GM12874 (cell line): ENCODE measurements at regions not wholly inside any gene's neighbourhood (a gene's known extent, or its start where the extent isn't known, plus 50 kb on each side); places are given as distances from the start of the nearest gene placed in this dataset.

Experiments
- TF ChIP-seq, protein P1 (sequence below): IDR thresholded peaks from 2 replicates; pipeline ENCODE4 v1.5.1; 2011; ENCODE audit warnings: low read depth, mild to moderate bottlenecking, control low read depth, low read length, moderate library complexity; ENCODE audit not compliant: insufficient read depth

DNA sequence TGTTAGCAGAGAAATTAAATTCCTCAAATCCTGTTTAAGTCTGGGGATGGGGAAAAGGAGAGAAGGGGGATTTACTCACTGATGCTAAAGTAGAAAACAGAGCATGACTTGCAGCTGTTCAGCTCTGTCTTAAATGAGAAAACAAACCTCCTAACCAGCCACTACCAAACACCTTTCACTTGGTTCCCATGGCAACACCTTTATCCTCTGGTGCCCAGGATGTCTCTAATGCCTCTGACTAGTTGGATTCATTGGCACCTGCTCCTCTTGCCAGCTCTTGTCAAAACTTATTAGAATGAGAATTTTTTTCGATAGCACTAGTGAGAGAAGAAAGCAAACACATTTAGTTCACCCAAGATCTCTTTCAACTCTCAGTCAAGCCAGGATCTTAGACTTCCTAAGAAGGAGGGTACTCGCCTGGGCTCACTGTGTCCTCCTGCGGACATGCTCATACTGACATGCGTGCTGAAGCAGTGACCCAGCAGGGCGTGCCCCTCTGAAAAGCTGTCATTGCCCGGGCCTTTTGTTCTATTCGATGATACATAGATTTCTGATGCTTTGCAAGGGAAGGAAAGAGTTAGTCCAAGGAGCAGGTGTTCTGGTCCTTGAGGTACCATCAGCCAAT is 656.0 kb upstream of the CELF4 start:
- TF ChIP-seq, protein P1, sequence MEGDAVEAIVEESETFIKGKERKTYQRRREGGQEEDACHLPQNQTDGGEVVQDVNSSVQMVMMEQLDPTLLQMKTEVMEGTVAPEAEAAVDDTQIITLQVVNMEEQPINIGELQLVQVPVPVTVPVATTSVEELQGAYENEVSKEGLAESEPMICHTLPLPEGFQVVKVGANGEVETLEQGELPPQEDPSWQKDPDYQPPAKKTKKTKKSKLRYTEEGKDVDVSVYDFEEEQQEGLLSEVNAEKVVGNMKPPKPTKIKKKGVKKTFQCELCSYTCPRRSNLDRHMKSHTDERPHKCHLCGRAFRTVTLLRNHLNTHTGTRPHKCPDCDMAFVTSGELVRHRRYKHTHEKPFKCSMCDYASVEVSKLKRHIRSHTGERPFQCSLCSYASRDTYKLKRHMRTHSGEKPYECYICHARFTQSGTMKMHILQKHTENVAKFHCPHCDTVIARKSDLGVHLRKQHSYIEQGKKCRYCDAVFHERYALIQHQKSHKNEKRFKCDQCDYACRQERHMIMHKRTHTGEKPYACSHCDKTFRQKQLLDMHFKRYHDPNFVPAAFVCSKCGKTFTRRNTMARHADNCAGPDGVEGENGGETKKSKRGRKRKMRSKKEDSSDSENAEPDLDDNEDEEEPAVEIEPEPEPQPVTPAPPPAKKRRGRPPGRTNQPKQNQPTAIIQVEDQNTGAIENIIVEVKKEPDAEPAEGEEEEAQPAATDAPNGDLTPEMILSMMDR, result no peak

GRCh38 chr18:38198956-38199355 is 633.4 kb upstream of the CELF4 start:
- TF ChIP-seq, protein P1, result no peak

GRCh38 chr18:38198526-38198925 is 632.9 kb upstream of the CELF4 start:
- TF ChIP-seq, protein P1, result no peak

DNA sequence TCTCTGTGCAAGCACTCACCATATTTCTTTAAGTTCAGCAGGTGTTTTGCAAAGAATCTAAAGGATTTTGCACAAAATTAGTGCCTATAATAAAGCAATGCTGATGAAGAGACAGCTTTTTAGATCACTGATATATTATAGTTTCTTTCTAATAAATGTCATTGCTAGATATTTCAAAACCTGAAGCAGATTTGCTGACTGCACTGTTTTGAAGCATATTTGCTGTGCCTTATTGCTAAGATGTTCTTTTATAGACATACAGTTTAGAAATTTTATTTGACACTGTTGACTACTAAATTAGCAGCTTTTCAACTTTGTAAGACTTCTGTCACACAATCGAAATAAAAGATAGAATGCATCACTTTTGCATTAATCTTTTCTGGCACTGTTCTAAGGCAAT is 620.9 kb upstream of the CELF4 start:
- TF ChIP-seq, protein P1, result no peak

GRCh38 chr18:38174594-38174993 is 609.0 kb upstream of the CELF4 start:
- TF ChIP-seq, protein P1, result no peak

DNA sequence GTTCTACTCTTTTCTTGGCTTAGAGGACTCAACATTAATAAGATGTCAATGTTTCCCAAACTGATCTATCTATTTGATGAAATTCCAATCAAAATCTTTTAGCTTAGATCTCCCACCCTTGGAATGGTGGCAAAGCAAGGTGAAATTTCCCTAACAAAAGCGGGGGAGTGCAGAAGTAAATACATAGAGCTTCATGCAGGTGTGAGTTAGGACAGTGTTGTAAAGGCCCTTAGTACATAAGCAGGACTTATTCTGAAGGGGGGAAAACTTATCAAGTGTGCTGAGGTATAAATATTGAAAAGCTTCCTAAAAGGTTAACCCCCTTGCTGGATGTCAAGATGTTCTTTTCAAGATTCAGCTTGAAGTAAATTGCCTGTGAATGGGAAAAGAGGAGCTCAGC is 608.6 kb upstream of the CELF4 start:
- TF ChIP-seq, protein P1, result no peak

GRCh38 chr18:38170845-38171244 is 605.2 kb upstream of the CELF4 start:
- TF ChIP-seq, protein P1, result no peak
